Omental fat pad (tissue), 3 donors: ENCODE measurements at regions not wholly inside any gene's neighbourhood (a gene's known extent, or its start where the extent isn't known, plus 50 kb on each side); places are given as distances from the start of the nearest gene placed in this dataset.

Experiments
- ATAC-seq: fragments of 150-250 bp; one replicate; pipeline ENCODE4 v1.9.1; 2016; ENCODE audit warnings: mild to moderate bottlenecking, moderate library complexity; ENCODE audit not compliant: low FRiP score
- DNase-seq: peaks from one replicate; pipeline ENCODE4 v3.0.0-alpha.2; 2019; ENCODE audit warnings: low spot score
- TF ChIP-seq, protein P1 (sequence below), 3 donors: fragments of 450-650 bp; IDR thresholded peaks; one replicate each; pipeline ENCODE4 v1.5.1; 2016 to 2017; ENCODE audit warnings: antibody characterized with exemption in 3 of 3, mild to moderate bottlenecking in 3 of 3, moderate library complexity in 2 of 3

DNA sequence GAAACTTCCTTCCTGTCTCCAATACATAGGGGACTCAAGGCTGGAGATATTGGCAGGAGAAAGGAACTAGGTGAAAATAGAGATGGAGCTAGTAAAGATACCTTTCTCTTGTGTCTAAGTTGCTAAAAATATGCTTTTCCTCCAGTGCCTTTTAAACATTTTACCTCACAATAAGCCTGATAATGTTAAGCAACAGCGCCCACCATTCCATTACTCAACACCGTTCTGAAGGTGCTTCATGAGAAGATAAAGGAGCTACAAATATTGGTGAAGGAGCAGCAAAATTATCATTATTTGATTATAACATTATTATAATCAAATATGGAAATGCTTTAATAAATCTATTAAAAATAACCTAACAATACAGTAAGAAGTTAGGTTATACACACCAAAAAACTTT, 83.6 kb upstream of the BARX2 start:
- TF ChIP-seq, protein P1, sequence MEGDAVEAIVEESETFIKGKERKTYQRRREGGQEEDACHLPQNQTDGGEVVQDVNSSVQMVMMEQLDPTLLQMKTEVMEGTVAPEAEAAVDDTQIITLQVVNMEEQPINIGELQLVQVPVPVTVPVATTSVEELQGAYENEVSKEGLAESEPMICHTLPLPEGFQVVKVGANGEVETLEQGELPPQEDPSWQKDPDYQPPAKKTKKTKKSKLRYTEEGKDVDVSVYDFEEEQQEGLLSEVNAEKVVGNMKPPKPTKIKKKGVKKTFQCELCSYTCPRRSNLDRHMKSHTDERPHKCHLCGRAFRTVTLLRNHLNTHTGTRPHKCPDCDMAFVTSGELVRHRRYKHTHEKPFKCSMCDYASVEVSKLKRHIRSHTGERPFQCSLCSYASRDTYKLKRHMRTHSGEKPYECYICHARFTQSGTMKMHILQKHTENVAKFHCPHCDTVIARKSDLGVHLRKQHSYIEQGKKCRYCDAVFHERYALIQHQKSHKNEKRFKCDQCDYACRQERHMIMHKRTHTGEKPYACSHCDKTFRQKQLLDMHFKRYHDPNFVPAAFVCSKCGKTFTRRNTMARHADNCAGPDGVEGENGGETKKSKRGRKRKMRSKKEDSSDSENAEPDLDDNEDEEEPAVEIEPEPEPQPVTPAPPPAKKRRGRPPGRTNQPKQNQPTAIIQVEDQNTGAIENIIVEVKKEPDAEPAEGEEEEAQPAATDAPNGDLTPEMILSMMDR (IDR thresholded peaks at IDR 0.05), result no peak
- DNase-seq (no peak), ATAC-seq (no peak)

DNA sequence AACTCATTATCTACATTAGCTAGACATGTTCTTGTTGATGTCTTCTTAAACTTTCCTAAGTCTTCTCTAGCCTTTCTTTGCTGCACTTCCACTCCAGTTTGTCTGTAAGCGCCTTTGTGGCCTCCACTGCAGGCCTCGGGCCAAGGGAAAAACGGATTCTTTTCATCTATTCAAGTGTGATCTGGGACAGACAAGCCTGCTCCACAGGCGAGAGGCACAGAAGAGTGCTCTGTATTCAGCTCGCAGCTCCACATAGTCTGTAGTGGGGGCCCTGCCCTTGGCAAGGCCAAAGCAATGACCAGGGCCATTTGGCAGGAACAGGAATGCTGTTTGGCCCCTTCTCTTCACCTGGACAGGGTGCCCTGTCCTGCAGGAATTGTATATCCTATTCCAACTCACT, 84.1 kb upstream of the BARX2 start:
- no peak for DNase-seq
- ATAC-seq, result no peak
- TF ChIP-seq, protein P1 (IDR thresholded peaks at IDR 0.05), result no peak

DNA sequence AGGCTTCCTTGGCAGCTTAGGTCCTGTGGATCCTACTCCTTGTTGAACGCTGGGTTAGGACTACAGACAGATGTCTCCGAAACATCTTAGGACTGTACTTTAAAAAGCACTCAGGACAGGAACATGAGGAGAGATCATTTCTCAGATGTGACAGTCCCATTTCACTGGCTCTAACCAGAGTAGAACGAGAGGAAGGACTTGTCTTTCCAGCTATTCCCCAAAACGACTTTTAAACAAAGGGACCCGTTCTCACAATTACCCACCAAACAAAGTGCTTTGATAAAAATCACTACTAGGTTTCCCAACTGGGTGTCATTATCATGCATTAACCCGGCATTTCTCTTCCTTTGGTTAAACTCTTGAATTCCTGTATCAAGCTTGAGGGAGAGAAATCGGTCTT, 84.7 kb upstream of the BARX2 start:
- DNase-seq, result no peak
- ATAC-seq, result no peak
- TF ChIP-seq, protein P1 (IDR thresholded peaks at IDR 0.05), result no peak

DNA sequence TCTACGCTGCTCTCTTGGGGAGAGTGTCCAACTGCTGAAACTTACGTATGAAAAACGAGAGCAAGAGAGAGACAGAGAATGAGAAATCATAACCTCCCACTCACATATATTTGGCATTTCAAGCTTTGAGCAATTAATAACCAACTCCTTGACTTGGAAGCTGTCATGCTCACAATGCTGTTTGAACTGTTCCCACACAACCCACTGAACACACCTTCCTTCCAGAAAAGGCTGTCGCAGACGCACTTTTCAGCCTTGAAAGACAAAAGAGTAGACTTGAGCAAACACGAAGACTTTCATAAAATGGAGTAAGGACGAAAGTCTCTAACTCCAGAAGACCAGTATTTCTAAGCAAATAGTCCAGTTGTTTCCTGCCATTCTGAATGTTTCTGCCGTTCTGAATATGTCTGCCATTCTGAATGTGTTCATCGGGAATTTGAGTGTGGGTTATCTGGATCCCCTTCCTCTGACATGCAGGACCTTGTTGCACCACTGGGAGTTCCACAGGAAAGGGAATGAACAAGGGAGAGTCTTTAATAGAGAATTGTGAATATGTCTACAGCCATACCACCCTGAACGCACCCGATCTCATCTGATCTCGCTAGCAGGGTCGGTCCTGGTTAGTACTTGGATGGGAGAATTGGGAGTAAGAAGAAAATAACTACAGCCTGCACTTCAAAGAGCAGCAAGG, 86.2 kb upstream of the BARX2 start:
- TF ChIP-seq, protein P1 (IDR thresholded peaks at IDR 0.05), result no peak
- ATAC-seq (no peak), DNase-seq (no peak)

DNA sequence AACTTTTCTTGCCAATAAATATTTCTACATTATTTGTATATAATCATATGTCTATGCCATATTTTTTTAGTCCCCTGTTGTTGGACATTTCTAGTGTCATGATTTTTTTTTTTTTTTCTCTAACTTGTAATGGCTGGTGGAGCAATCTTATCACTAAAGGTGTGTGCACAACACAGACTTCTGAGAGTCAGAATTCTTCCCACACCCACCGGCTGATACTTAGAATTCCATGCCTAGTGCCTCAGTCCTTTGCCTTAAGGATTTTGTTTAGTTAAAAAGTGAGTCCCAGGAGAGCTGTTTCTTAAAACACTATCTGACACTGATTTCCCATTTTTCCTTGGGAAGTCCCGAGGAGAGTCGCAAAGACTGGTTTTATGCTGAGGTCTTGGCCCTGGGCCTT, 87.7 kb upstream of the BARX2 start:
- DNase-seq, result no peak
- TF ChIP-seq, protein P1 (IDR thresholded peaks at IDR 0.05), result no peak
- no peak for ATAC-seq

DNA sequence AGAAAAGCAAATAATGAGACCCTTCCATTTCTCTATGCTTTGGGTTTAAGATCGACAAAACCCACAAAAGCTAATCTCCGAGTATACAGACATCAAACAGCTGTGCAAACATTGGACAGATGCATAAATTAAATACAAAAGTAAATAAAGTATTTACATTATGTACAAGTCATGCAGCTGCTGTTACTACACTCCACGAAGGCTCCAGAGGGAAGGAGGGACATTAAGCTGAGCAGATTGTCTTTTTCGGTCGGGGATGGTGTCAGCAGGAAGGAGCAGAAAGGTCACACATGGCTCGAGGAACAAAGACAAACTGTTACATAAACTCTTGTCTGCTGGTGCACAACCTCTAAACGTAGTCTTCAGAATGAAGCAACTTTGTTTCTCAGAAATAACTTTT, 88.8 kb upstream of the BARX2 start:
- DNase-seq (no peak), ATAC-seq (no peak)
- TF ChIP-seq, protein P1 (IDR thresholded peaks at IDR 0.05), result no peak

DNA sequence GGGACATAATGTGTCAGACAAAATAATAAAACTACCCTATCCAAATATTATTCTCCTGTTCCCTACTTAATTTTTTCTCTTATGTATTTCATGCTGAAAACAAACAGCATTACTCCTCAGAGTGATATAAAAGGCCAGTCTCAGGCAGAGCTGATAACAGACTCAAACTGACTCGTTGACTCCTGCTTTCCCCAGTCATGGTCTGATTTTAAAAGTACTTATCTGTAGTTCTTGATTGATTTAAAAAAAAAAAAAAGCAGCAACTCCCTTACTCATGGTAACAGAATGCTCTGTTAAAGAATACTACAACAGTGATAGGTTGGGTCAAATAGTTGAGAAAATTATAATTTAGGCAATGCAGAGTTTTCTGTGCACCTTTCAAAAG, 90.3 kb upstream of the BARX2 start:
- DNase-seq (no peak), ATAC-seq (peak; percentile 68)

More for the DNA sequence above, 90.3 kb upstream of the BARX2 start:
- TF ChIP-seq, protein P1 (IDR thresholded peaks at IDR 0.05), result no peak
